Limb (tissue), 2 donors: ENCODE measurements at regions not wholly inside any gene's neighbourhood (a gene's known extent, or its start where the extent isn't known, plus 50 kb on each side); places are given as distances from the start of the nearest gene placed in this dataset.
"Not testable (repeated sequence)": the region's sequence is repeated elsewhere in the genome, so short reads cannot be mapped to it uniquely, and the experiment has no call there.

Experiments used
- DNase-seq, 2 donors: peaks; one replicate each; pipeline ENCODE4 v3.0.0-alpha.2; 2016; ENCODE audit errors: extremely low spot score in 2 of 2

DNA sequence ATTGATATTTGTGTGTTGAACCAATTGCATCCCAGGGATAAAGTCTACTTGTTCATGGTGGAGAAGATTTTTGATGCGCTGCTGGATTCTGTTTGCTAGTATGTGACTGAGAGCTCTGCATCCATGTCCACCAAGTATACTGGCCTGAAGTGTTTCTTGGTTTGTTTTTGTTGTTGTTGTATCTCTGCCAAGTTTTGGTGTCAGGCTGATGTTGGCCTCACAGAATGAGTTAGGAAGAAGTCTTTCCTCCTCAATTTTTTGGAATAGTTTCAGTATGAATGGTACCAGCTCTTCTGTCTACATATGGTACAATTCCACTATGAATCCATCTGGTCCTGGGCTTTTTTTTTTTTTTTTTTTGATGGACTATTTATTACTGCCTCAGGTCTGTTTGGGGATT lies 50.9 kb upstream of the OSTN start:
- no peak for DNase-seq

DNA sequence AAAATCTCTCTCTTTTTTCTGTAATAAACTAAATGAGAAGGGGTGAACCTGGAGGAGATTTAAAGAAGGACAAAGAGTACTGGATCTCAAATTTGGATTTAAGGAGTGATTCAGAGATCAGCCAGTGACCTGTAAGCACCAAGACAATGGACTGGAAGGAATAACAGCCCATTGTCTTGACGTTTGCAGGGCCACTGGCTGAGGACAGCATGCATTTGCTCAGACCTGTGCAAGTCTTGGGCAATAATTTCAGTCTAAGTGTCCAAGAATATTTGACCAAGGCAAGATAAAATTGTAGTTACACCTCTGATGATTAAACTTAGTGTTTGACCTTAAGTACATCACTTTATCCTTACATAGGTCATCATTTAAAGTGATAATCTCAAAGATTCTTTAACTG lies 55.8 kb upstream of the OSTN start:
- no peak for DNase-seq

DNA sequence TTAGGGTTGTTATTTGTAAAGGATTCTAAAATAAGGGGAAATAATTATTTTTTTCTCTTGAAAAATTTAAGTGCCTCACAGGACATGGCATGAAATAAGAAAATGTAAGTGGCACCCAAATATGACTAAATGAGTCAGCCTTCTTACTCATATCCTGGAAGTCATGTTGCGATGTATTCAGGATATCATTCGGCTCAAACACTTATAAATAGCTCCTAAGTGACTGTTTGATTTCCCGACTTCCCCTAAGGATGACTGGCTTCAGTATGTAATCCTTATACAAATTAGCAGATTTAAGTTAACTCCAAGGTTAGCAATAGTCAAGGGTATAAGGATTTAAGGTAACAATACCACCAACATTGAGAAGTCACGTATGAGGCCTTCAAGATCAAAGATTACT lies 57.3 kb upstream of the OSTN start:
- no peak for DNase-seq

DNA sequence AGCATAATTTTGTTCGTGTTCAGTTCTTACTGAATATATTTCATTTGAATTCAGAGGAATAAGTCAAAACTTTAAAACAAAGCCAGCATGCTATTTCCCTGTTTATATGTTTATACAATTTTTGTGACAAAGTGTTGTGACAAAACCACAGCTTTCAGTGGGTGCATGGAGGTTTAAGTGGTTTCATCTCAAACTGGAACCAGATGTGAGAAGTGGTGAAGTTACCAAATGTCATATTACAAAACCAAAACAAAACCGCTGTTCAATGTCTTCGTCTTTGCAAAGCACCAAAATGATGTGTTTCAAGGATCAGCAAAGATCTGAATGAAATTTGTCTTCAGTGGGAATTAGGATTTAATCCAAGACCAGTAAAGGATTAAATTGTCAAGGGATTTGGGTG lies 59.3 kb upstream of the OSTN start:
- no peak for DNase-seq

DNA sequence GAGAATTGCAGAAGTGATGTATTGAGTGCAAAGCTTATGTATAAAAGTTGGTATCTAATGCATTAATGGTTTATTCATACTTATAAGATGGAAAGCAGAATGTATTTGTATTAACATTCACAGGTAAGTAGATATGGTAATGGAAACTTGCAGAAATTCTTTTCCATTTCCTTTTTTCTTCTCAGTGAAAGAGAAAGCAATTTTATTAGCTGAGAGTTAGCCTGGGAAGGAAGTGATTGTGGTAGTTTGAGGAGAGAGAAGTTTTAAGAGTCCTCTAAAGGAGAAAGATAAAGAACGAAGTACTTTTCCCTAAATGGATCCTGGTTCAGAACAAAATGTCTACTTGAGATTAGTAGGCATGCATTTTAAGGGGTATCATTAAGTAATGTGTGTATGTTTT lies 60.1 kb upstream of the OSTN start:
- DNase-seq, result no peak

DNA sequence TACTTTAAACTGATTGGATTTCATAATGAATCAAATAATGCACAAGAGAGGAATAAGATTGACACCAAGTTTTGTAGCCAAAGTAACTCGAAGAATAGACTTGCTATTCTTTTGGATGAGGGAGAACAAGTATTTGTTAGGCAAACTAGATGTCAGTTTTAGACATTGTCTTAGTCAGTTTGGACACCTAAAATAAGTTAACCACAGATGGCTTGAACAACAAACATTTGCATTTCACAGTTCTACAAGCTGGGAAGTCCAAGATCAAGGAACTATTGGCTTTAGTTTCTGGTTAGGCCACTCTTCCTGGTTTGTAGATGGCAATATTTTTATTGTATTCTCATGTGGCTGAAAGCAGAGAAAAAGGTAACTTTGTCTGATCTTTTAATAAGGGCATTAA lies 61.3 kb upstream of the OSTN start:
- DNase-seq, result no peak

DNA sequence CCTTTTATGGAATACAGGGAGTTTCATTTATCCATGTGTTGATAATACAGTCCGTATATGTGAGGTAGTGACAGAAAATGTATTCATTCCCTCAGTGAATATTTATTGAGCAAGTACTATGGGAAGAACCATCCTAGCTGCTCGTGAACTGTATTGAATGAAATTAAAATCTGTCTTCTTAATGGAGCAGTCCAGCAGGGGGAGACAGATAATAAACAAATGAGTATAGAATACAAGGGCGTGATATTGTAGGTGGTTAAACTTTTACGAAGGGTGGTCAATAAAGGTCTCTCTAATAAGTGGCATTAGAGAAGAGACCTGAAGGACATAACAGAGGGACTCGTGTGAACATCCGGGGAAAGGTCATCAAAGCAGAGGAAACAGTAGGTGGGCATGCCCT lies 62.7 kb upstream of the OSTN start:
- DNase-seq, result no peak

DNA sequence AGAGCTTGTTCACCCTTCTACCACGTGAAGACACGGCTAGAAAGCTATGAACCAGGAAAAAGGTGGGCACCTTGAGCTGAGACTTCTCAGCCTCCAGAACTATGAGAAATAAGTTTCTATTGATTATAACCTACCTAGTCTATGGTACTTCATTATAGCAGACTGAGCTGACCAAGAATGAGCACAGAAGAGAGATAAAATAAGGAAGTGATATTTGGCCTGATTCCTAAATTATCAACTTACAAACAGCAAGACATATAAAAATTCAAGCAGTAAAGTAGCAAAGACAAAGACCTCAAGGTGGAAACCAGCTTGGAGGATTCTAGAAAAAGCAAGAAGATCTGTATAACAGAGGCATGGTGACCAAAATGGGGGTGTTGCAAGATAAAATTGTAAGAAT lies 63.9 kb upstream of the OSTN start:
- DNase-seq, result no peak

DNA sequence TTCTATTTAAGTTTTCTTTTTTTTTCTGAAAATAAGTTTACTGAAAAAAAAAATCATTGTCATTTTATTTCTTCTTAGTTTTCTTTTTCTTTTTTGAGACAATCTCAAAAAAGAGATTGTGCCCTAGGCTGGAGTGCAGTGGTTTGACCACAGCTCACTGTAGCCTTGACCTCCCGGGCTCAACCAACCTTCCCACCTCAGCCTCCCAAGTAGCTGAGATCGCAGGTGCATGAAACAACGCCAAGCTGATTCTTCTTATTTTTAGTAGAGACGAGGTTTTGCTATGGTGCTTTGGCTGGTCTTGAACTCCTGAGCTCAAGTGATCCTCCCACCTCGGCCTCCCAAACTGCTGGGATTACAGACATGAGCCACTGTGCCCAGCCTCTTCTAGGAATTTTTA lies 65.7 kb upstream of the OSTN start:
- no peak for DNase-seq

DNA sequence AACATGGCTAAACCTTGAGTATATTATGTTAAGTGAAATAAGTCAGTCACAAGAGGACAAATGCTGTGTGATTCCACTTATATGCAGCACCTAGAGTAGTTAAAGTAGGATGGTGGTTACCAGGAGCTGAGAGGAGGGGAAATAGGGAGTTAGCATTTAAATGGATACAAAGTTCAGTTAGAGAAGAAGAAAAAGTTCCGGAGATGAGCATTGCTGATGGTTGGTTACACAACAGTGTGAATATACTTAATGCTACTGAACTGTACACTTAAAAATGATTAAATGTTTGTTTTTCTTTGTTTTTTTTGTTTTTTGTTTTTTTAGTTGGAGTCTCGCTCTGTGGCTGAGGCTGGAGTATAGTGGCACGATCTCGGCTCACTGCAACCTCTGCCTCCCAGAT lies 67.7 kb upstream of the OSTN start:
- DNase-seq, result no peak

DNA sequence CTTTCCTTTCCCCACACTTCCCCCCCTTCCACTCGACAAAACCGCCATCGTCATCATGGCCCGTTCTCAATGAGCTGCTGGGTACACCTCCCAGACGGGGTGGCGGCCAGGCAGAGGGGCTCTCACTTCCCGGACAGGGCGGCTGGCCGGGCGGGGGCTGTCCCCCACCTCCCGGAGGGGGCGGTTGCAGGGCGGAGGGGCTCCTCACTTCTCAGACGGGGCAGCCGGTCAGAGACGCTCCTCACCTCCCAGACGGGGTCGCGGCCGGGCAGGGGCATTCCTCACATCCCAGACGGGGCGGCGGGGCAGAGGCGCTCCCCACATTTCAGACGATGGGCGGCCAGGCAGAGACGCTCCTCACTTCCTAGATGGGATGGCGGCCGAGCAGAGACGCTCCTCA lies 74.2 kb upstream of the OSTN start:
- DNase-seq, result not testable (repeated sequence)

DNA sequence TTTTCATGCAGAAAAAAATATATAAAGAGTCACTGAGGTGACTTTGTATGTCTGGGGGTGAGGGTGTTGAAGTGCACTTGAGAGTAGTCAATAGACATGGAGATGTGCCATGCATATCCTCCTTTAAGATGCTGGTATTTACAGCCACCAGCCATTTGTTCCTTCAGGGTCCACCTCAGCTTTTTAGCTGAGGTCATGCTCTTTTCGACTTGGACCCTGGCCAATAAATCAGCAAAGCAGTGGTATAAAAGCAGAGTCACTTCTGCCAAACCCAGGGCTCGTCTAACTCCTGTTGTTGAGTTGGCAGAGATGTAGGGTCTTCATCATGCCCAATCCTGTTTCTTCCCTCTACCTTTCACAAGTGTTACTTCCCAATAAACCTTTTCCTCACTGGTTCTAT lies 75.1 kb upstream of the OSTN start:
- DNase-seq, result no peak

DNA sequence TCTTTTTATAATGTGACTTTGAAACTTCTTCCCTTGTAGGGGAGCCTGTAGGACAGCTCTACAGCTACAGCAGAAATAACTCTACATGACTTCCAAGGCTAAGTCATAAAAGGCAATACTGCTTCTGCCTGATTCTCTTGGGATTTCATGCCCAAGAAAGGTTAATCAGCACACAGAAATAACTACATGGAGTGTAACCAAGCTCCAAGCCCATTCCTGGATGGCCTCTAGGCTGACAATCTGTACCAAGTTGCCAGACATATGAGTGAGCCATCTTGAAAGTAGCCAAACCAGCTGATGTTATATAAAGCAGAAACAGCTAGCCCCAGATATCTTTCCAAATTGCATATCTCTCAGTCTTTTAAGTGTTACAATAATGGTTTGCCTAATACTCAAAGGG lies 75.8 kb upstream of the OSTN start:
- DNase-seq, result no peak

DNA sequence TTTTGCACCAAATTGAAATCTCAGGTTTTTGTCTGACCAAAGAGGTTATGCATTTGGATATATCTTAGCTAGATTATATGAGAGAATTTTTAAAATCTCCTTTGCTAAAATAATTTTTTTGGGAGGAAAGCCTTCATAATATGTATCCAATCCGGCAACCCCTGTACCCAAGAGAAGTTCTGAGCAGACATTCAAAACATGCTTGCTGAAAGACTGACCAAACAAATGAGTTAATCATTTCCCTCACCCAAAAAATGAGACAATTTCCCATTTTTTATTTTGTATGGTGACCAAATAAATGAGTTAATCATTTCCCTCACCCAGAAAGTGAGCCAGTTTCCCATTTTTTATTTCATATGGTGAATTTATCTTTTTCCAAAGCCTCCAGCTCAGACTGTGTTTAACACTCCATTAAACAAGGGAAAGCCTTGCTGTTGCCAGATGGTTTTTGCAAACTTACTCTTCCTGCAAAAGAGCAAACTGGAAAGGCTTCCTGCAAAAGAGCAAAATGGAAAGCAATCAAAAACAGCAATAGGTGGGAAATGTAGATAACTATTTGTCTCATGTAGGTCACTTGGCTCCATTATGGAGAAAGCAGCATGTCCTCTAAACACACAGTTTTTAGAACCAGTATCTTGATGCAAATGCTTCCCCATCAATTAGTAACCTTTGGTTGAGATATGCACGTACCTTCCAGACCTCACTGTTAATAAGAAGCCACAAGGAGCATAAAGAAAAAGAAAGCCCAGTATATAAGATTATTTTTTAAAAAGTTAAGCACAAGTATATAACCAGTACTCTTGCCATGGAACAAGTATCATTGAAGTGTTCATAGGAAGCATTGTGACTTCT lies 78.4 kb upstream of the OSTN start:
- no peak for DNase-seq

DNA sequence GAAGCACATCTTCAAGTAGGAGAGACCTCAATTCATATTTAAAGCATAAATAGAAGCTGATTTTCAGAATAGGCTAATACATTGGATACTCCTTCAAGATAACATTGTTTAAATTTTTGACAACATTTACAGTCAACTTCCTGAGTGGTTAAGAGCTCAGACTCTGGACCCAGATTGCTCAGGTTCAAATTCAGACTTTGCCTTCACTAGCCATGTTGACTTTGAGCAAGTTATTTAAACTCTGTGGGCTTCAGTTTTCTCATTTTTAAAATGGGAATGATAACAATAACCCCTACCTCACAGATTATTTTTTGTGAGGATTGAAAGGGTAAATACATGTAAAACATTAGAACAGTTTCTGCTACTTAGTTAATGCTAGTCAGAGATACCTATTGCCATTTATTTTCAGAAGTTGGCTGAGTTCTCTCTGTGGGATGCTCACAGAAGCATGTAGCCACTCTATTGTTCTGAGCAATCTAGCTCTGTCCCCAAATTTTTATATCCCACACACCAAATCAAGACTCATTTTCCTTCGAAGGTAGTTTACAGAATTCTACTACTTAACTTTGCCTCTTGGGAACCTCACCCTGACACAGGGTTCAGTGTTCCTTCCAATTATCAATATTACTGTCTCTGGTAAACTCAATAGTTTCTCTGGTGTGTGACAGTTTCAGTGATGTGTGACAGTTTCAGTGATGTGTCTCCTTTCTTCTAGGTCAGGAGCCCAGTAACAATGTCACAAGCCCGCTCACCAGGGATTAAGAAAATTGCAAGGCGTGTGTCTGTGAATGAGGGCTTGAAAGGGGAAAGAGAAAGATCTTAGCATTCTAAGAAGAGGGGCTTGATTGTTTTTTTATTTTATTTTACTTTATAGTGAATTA lies 79.4 kb upstream of the OSTN start:
- DNase-seq, result no peak

DNA sequence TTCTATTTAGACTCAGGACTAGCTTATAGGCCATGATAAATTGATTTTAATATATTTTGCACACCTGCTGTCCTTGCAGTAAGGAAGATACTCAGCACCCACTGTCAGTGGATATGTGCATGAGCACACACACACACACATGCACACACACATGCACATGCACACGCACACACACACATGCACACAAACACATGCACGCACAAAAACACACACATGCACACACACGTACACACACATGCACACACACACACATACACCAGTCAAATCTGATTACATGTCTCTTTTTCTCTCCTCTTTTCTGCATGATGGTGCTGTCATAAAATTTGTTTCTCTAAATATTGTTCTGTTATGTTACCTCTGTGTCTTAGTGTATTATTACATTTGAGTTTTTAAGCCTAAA lies 87.3 kb upstream of the OSTN start:
- no peak for DNase-seq

DNA sequence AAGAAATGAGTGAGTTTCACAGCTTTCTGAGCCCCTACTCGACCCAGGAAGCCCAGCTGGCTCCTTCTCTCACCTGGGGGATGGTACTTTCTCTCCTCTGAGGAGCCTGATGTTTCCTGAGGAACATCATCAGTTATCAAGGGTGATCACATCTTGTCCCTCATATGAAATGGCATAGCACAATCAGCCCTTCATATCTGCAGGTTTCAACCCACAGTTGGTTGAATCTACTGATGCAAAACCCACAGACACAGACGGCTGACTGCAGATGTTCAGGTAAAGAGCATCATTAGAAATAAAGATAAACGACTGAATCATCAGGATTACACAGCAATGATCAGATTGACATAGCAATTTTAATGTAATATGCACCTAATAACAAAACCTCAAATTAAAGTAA lies 93.6 kb upstream of the OSTN start:
- no peak for DNase-seq

DNA sequence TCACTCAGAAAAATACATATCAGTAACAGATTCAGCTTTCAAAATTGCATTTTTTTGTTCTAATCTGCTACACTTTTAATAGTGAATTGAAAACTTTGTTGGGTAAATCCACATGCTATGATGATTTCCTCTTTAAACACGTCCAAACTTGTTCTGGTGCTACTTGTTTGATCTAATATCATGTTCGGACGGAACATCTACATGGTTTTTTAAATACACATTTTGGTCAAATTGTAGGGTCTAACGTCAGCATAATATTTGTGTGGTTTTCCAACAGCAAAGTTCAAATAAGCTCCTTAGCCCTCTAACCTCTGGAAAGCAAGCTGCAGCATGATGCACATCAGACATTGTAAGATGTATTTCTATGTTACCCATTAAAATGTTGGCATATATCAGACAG lies 98.5 kb upstream of the OSTN start:
- no peak for DNase-seq

DNA sequence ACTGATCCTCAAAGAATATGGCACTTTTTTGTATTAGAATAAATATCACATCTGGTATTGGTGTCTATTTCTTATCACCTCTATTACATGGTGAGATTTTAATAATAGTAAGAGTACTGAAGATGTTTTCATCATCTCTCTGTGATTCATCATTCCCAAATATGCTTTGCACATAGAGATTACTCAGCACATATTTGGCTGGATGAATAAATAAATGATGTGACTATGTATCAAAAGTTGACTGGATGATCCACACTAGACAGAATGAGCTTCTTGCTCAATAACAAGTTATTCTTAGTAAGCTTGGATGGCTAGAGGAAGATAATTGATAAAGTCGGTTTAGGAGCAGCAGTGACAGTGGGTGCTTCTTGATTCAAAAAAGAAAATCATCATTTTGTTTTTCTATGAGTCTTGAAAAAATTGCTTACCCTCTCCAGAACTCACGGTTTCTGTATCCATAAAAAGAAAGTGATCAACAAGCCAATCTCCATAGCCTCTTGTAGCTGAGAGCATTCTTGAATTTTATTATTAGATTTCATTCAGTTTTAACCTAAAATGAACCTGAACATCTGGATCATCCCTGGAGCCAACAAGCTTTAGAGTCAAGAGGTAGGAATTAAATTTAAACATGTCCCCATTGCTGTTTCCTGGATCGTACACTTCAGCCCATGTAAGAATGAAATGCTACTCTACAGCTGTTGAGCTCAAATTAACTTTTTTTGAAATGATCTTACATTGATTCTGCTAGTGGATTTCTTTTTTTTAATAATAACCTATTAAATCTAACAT lies 104.8 kb upstream of the OSTN start:
- no peak for DNase-seq

DNA sequence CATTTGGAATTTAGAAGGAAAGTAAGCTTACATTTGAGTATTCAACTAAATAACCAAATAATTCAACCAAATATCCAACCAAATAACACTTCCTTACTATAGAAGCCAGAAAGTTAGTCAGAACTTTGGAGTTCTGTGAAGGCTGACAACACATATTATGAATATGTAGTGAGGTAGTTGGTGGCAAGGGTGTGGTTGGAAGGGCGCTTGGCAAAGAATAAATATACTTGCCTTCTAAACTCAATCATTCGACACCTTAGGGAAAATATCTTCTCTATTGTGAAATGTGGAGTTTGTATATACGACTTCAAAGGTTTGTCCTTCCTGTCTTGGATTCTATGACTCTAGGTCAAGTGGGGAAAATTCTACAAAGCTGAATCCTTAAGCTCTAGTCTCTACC lies 111.7 kb upstream of the OSTN start:
- no peak for DNase-seq

DNA sequence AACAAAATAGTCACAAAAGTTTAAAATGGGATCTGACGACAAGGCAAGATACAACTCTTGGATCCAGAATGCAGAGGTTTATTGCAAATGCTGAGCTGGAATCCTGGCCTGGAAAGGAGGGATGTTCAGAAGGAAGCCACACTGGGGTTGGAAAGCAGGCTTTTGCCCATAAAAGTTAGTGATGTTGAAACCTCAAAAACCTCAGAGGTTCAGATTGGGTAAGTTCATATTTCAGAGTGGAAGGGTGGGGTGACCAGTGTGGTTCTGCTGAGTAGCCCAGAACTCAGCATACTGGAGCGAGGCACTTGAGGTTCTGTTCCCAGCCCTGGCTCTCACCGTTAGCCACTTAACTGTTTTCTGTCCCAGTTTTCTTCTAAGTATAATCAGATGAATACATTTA lies 114.0 kb upstream of the OSTN start:
- no peak for DNase-seq

DNA sequence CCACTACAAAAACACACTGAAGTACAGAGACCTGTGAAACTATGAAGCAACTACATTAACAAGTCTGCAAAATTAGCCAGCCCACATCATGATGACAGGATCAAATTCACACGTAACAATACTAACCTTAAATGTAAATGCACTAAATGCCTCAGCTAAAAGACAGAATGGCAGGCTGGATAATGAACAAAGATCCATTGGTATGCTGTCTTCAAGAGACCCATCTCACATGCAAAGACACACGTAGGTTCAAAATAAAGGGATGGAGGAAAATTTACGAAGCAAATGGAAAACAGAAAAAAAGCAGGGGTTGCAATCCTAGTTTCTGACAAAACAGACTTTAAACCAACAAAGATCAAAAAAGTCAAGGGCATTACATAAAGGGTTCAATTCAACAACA lies 120.1 kb upstream of the OSTN start:
- not testable (repeated sequence) for DNase-seq
